ENCODE measurements at regions not wholly inside any gene's neighbourhood (a gene's known extent, or its start where the extent isn't known, plus 50 kb on each side); places are given as distances from the start of the nearest gene placed in this dataset.

GRCh38 chr5:68352166-68352565 lies 136.6 kb downstream of the PIK3R1 start:
- H3K27me3 ChIP-seq (ENCODE audit: control insufficient read depth, insufficient read depth, low read length, poor library complexity, severe bottlenecking), result no peaks in the 10 kb centered on the region
- no peak overlapping the region for H3K4me3 ChIP-seq (ENCODE audit: low read length)
- WGBS, 2 experiments (ENCODE audit: insufficient coverage in 1 of 2, insufficient read length in 1 of 2), result 95 to 100% methylated on average over 1 to 2 of the region's 3 CpGs
- Mint-ChIP-seq H3K4me3 (no peak overlapping the region), H3K27me3 (ENCODE audit: insufficient read depth) (no peaks in the 10 kb centered on the region), H3K4me1 (peaks cover 45% of the 10 kb centered on the region), H3K36me3 (ENCODE audit: low read depth) (no peaks in the 10 kb centered on the region), H3K9me3 (peaks cover 15% of the 10 kb centered on the region), H3K27ac (no peak overlapping the region)
- TF ChIP-seq, protein P1, sequence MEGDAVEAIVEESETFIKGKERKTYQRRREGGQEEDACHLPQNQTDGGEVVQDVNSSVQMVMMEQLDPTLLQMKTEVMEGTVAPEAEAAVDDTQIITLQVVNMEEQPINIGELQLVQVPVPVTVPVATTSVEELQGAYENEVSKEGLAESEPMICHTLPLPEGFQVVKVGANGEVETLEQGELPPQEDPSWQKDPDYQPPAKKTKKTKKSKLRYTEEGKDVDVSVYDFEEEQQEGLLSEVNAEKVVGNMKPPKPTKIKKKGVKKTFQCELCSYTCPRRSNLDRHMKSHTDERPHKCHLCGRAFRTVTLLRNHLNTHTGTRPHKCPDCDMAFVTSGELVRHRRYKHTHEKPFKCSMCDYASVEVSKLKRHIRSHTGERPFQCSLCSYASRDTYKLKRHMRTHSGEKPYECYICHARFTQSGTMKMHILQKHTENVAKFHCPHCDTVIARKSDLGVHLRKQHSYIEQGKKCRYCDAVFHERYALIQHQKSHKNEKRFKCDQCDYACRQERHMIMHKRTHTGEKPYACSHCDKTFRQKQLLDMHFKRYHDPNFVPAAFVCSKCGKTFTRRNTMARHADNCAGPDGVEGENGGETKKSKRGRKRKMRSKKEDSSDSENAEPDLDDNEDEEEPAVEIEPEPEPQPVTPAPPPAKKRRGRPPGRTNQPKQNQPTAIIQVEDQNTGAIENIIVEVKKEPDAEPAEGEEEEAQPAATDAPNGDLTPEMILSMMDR (conservative IDR thresholded peaks at IDR 0.05), result no peak
- peaks cover 11% of the 10 kb centered on the region for H3K9me3 ChIP-seq (ENCODE audit: control insufficient read depth, low read length)
- H3K36me3 ChIP-seq (ENCODE audit: control insufficient read depth, insufficient read depth, low read length), result no peaks in the 10 kb centered on the region
- peaks cover 12% of the 10 kb centered on the region for H3K4me1 ChIP-seq (ENCODE audit: control insufficient read depth, insufficient read depth, low read length)
- H3K27ac ChIP-seq (ENCODE audit: low read depth, low read length), result no peak overlapping the region
- DNase-seq, result no peak
- peak overlapping the region; percentile 17 for H3K9ac ChIP-seq (ENCODE audit: extremely low read depth, low read length, poor library complexity, severe bottlenecking)

DNA sequence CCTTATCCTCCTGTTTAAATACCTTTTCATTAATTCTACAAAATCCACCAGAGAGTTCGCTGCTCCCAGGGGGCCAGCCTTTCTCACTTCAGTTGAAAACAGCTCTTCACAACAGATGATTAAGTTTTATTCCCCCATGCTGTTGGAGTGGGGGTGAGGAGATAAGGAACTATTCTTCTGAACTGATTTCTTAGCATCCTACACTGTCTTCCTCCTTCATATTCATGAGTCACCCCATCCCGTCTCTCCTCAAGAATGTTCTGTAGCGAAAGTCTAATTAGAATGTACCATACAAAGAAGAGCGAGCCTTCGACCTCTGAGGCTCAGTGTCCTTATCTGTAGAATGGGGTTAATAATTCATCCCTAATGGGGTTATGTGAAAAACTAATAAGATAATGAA lies 138.0 kb downstream of the PIK3R1 start:
- Mint-ChIP-seq H3K27me3 (ENCODE audit: insufficient read depth) (no peaks in the 10 kb centered on the region), H3K4me3 (no peak overlapping the region), H3K36me3 (ENCODE audit: low read depth) (no peaks in the 10 kb centered on the region), H3K4me1 (peaks cover 51% of the 10 kb centered on the region), H3K9me3 (peaks cover 5% of the 10 kb centered on the region), H3K27ac (peak overlapping the region; percentile 36)
- peak; percentile 58 for DNase-seq
- Histone ChIP-seq H3K36me3 (ENCODE audit: control insufficient read depth, insufficient read depth, low read length) (no peaks in the 10 kb centered on the region), H3K9me3 (ENCODE audit: control insufficient read depth, low read length) (peaks cover 4% of the 10 kb centered on the region), H3K4me1 (ENCODE audit: control insufficient read depth, insufficient read depth, low read length) (peaks cover 12% of the 10 kb centered on the region), H3K9ac (ENCODE audit: extremely low read depth, low read length, poor library complexity, severe bottlenecking) (no peak overlapping the region), H3K4me3 (ENCODE audit: low read length) (no peak overlapping the region), H3K27ac (ENCODE audit: low read depth, low read length) (no peak overlapping the region), H3K27me3 (ENCODE audit: control insufficient read depth, insufficient read depth, low read length, poor library complexity, severe bottlenecking) (no peaks in the 10 kb centered on the region)
- TF ChIP-seq, protein P1 (conservative IDR thresholded peaks at IDR 0.05), result no peak
- 67% methylated on average over 3 to 5 of the region's 5 CpGs for WGBS, 2 experiments (ENCODE audit: insufficient coverage in 1 of 2, insufficient read length in 1 of 2)

GRCh38 chr5:68354315-68354714 lies 138.8 kb downstream of the PIK3R1 start:
- Histone ChIP-seq H3K27me3 (ENCODE audit: control insufficient read depth, insufficient read depth, low read length, poor library complexity, severe bottlenecking) (no peaks in the 10 kb centered on the region), H3K9me3 (ENCODE audit: control insufficient read depth, low read length) (no peaks in the 10 kb centered on the region), H3K4me1 (ENCODE audit: control insufficient read depth, insufficient read depth, low read length) (peaks cover 12% of the 10 kb centered on the region), H3K36me3 (ENCODE audit: control insufficient read depth, insufficient read depth, low read length) (no peaks in the 10 kb centered on the region), H3K27ac (ENCODE audit: low read depth, low read length) (no peak overlapping the region), H3K9ac (ENCODE audit: extremely low read depth, low read length, poor library complexity, severe bottlenecking) (no peak overlapping the region), H3K4me3 (ENCODE audit: low read length) (no peak overlapping the region)
- peaks cover 51% of the 10 kb centered on the region for H3K4me1 Mint-ChIP-seq
- H3K27ac Mint-ChIP-seq, result no peak overlapping the region
- TF ChIP-seq, protein P1 (conservative IDR thresholded peaks at IDR 0.05), result peak; percentile 64
- DNase-seq, result peak; percentile 62
- WGBS, 2 experiments (ENCODE audit: insufficient coverage in 1 of 2, insufficient read length in 1 of 2), result 79 to 86% methylated on average over 4 to 5 of the region's 5 CpGs
- no peaks in the 10 kb centered on the region for H3K27me3 Mint-ChIP-seq (ENCODE audit: insufficient read depth)
- H3K4me3 Mint-ChIP-seq, result no peak overlapping the region
- H3K9me3 Mint-ChIP-seq, result peaks cover under 1% of the 10 kb centered on the region
- H3K36me3 Mint-ChIP-seq (ENCODE audit: low read depth), result no peaks in the 10 kb centered on the region
